B cell (primary cell): ENCODE measurements at regions not wholly inside any gene's neighbourhood (a gene's known extent, or its start where the extent isn't known, plus 50 kb on each side); places are given as distances from the start of the nearest gene placed in this dataset.

ENCODE experiments used
- EZH2 ChIP-seq: IDR thresholded peaks from 2 replicates; pipeline ENCODE4 v1.6.1; 2012; ENCODE audit warnings: borderline replicate concordance, low read depth, mild to moderate bottlenecking, moderate library complexity, low read length; ENCODE audit not compliant: insufficient read depth, poor library complexity, severe bottlenecking
- TF ChIP-seq, protein P1 (sequence below): fragments of 200-600 bp; IDR thresholded peaks from one replicate; pipeline ENCODE4 v1.8.0; 2022; ENCODE audit warnings: antibody characterized with exemption, mild to moderate bottlenecking

DNA sequence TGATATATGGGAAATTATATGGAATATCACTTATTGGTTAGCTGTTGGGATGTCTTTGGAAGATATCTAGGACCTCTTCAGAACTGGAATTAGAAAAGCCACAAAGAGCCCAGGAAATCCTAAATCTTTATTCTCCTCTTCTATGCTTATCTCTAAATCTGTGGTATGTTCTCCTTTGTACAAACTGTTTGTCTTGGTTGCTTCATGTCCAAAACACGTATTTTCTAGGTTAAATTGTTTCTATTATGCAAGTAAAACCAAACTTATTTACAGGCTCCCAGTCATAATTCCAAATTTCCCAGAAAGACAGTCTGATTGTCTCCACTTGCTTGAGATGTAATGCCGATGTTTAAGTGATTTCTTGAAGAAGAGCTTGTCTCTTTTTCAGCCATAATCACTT lies 650.9 kb downstream of the CDH11 start:
- TF ChIP-seq EZH2, result no peak
- TF ChIP-seq, protein P1, sequence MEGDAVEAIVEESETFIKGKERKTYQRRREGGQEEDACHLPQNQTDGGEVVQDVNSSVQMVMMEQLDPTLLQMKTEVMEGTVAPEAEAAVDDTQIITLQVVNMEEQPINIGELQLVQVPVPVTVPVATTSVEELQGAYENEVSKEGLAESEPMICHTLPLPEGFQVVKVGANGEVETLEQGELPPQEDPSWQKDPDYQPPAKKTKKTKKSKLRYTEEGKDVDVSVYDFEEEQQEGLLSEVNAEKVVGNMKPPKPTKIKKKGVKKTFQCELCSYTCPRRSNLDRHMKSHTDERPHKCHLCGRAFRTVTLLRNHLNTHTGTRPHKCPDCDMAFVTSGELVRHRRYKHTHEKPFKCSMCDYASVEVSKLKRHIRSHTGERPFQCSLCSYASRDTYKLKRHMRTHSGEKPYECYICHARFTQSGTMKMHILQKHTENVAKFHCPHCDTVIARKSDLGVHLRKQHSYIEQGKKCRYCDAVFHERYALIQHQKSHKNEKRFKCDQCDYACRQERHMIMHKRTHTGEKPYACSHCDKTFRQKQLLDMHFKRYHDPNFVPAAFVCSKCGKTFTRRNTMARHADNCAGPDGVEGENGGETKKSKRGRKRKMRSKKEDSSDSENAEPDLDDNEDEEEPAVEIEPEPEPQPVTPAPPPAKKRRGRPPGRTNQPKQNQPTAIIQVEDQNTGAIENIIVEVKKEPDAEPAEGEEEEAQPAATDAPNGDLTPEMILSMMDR, result no peak
